Trophoblast cell (in vitro differentiated cells and primary cell): ENCODE measurements at regions not wholly inside any gene's neighbourhood (a gene's known extent, or its start where the extent isn't known, plus 50 kb on each side); places are given as distances from the start of the nearest gene placed in this dataset.

Experiments used
- DNase-seq, 2 donors: peaks; one replicate each; pipeline ENCODE4 v3.0.0-alpha.2; 2016
- H2AFZ ChIP-seq: 2 replicates; pipeline ENCODE4 v1.6.1; 2013; ENCODE audit warnings: low read length, moderate library complexity, mild to moderate bottlenecking; ENCODE audit not compliant: insufficient read depth, poor library complexity
- H2AK5ac ChIP-seq: 2 replicates; pipeline ENCODE4 v1.6.1; 2013; ENCODE audit warnings: mild to moderate bottlenecking, low read length
- H2BK120ac ChIP-seq: 2 replicates; pipeline ENCODE4 v1.6.1; 2013; ENCODE audit warnings: low read length, mild to moderate bottlenecking, moderate library complexity; ENCODE audit not compliant: insufficient read depth, poor library complexity
- H2BK12ac ChIP-seq: 2 replicates; pipeline ENCODE4 v1.6.1; 2013; ENCODE audit warnings: mild to moderate bottlenecking, low read length, moderate library complexity
- H2BK5ac ChIP-seq: 2 replicates; pipeline ENCODE4 v1.6.1; 2013; ENCODE audit warnings: low read length, low read depth, moderate library complexity, mild to moderate bottlenecking; ENCODE audit not compliant: poor library complexity
- H3K14ac ChIP-seq: 2 replicates; pipeline ENCODE4 v1.6.1; 2013; ENCODE audit warnings: mild to moderate bottlenecking, low read length
- H3K18ac ChIP-seq: 2 replicates; pipeline ENCODE4 v1.6.1; 2013; ENCODE audit warnings: mild to moderate bottlenecking, low read length
- H3K23ac ChIP-seq: 2 replicates; pipeline ENCODE4 v1.6.1; 2013; ENCODE audit warnings: low read length
- H3K27ac ChIP-seq: 2 replicates; pipeline ENCODE4 v1.5.1; 2013; ENCODE audit warnings: low read depth, mild to moderate bottlenecking, inconsistent platforms, low read length, moderate library complexity
- H3K27me3 ChIP-seq: 2 replicates; pipeline ENCODE4 v1.6.1; 2013; ENCODE audit warnings: inconsistent platforms, mild to moderate bottlenecking, low read length, moderate library complexity; ENCODE audit not compliant: insufficient read depth
- H3K36me3 ChIP-seq, 2 experiments: 1 replicate in 1 of 2; 2 replicates in 1 of 2; pipeline ENCODE4 v1.6.1; 2013; ENCODE audit warnings: low read length in 2 of 2, mild to moderate bottlenecking in 2 of 2, moderate library complexity in 1 of 2; ENCODE audit not compliant: insufficient read depth in 2 of 2, control insufficient read depth in 1 of 2
- H3K4ac ChIP-seq: 2 replicates; pipeline ENCODE4 v1.6.1; 2013; ENCODE audit warnings: low read depth, mild to moderate bottlenecking, low read length, moderate library complexity
- H3K4me1 ChIP-seq, 2 experiments: 1 replicate in 1 of 2; 2 replicates in 1 of 2; pipeline ENCODE4 v1.6.1; 2013; ENCODE audit warnings: low read length in 2 of 2, mild to moderate bottlenecking in 2 of 2, moderate library complexity in 1 of 2; ENCODE audit not compliant: insufficient read depth in 2 of 2, control insufficient read depth in 1 of 2
- H3K4me2 ChIP-seq: 2 replicates; pipeline ENCODE4 v1.6.1; 2013; ENCODE audit warnings: inconsistent platforms, mild to moderate bottlenecking, low read length, moderate library complexity
- H3K4me3 ChIP-seq: 2 replicates; pipeline ENCODE4 v1.5.1; 2013; ENCODE audit warnings: mild to moderate bottlenecking, low read depth, low read length, inconsistent platforms
- H3K79me1 ChIP-seq: one replicate; pipeline ENCODE4 v1.6.1; 2013; ENCODE audit warnings: low read length
- H3K79me2 ChIP-seq: 2 replicates; pipeline ENCODE4 v1.6.1; 2013; ENCODE audit warnings: low read length, mild to moderate bottlenecking; ENCODE audit not compliant: control insufficient read depth, insufficient read depth, poor library complexity
- H3K9ac ChIP-seq: 2 replicates; pipeline ENCODE4 v1.6.1; 2013; ENCODE audit warnings: mild to moderate bottlenecking, low read length
- H3K9me3 ChIP-seq: 2 replicates; pipeline ENCODE4 v1.6.1; 2013; ENCODE audit warnings: low read depth, mild to moderate bottlenecking, control low read depth, inconsistent platforms, low read length; ENCODE audit not compliant: insufficient read depth
- H4K12ac ChIP-seq: 2 replicates; pipeline ENCODE4 v1.6.1; 2013; ENCODE audit warnings: low read depth, mild to moderate bottlenecking, low read length, moderate library complexity
- H4K8ac ChIP-seq: 2 replicates; pipeline ENCODE4 v1.6.1; 2013; ENCODE audit warnings: low read depth, mild to moderate bottlenecking, low read length, moderate library complexity
- H4K91ac ChIP-seq: one replicate; pipeline ENCODE4 v1.6.1; 2013; ENCODE audit warnings: low read depth, mild to moderate bottlenecking, low read length, moderate library complexity
- WGBS: extraction: QIAGEN DNeasy Blood & Tissue Kit; methylation state at CpG from one replicate; pipeline ENCODE4 v1.1.7; 2013; ENCODE audit warnings: missing lambda C conversion rate; ENCODE audit not compliant: insufficient read length, insufficient coverage; ENCODE audit errors: extremely low coverage; 5-methylcytosine and 5-hydroxymethylcytosine counted together

GRCh38 chr2:3044587-3045317 lies 332.9 kb downstream of the EIPR1 start:
- no peaks in the 10 kb centered on the region for H3K79me2 ChIP-seq
- H4K8ac ChIP-seq = no peak overlapping the region
- no peak overlapping the region for H3K4me2 ChIP-seq
- H2AFZ ChIP-seq = no peak overlapping the region
- H3K23ac ChIP-seq = no peak overlapping the region
- H3K14ac ChIP-seq = no peak overlapping the region
- peaks cover 20% of the 10 kb centered on the region for H3K9me3 ChIP-seq
- H4K12ac ChIP-seq = no peak overlapping the region
- H3K4me1 ChIP-seq = no peaks in the 10 kb centered on the region
- no peak overlapping the region for H2BK12ac ChIP-seq
- H2BK120ac ChIP-seq = no peak overlapping the region
- no peaks in the 10 kb centered on the region for H3K27me3 ChIP-seq
- no peak overlapping the region for H2AK5ac ChIP-seq
- no peak overlapping the region for H3K4ac ChIP-seq
- H4K91ac ChIP-seq = no peak overlapping the region
- H2BK5ac ChIP-seq = no peak overlapping the region
- WGBS = no CpG with 5 or more reads among the region's 15 CpGs
- DNase-seq = no peak
- H3K9ac ChIP-seq = no peak overlapping the region
- no peaks in the 10 kb centered on the region for H3K79me1 ChIP-seq
- H3K27ac ChIP-seq = no peak overlapping the region
- no peak overlapping the region for H3K18ac ChIP-seq
- H3K4me3 ChIP-seq = no peak overlapping the region
- H3K36me3 ChIP-seq = no peaks in the 10 kb centered on the region

- Histone ChIP-seq H4K91ac (no peak overlapping the region), H3K18ac (no peak overlapping the region), H3K36me3 (no peaks in the 10 kb centered on the region), H2BK5ac (no peak overlapping the region), H2BK12ac (no peak overlapping the region), H3K27me3 (no peaks in the 10 kb centered on the region), H3K79me2 (no peaks in the 10 kb centered on the region), H3K79me1 (no peaks in the 10 kb centered on the region), H2AK5ac (no peak overlapping the region), H3K4ac (no peak overlapping the region), H3K4me1 (no peaks in the 10 kb centered on the region), H3K27ac (no peak overlapping the region), H3K23ac (no peak overlapping the region), H4K8ac (no peak overlapping the region), H2BK120ac (no peak overlapping the region), H2AFZ (no peak overlapping the region), H3K14ac (no peak overlapping the region), H4K12ac (no peak overlapping the region), H3K9ac (no peak overlapping the region), H3K4me2 (no peak overlapping the region), H3K4me3 (no peak overlapping the region), H3K9me3 (peaks cover 20% of the 10 kb centered on the region)
- no CpG with 5 or more reads among the region's 8 CpGs for WGBS
- DNase-seq = no peak
Observed at GRCh38 chr2:3043726-3044125, 333.9 kb downstream of the EIPR1 start.

DNA sequence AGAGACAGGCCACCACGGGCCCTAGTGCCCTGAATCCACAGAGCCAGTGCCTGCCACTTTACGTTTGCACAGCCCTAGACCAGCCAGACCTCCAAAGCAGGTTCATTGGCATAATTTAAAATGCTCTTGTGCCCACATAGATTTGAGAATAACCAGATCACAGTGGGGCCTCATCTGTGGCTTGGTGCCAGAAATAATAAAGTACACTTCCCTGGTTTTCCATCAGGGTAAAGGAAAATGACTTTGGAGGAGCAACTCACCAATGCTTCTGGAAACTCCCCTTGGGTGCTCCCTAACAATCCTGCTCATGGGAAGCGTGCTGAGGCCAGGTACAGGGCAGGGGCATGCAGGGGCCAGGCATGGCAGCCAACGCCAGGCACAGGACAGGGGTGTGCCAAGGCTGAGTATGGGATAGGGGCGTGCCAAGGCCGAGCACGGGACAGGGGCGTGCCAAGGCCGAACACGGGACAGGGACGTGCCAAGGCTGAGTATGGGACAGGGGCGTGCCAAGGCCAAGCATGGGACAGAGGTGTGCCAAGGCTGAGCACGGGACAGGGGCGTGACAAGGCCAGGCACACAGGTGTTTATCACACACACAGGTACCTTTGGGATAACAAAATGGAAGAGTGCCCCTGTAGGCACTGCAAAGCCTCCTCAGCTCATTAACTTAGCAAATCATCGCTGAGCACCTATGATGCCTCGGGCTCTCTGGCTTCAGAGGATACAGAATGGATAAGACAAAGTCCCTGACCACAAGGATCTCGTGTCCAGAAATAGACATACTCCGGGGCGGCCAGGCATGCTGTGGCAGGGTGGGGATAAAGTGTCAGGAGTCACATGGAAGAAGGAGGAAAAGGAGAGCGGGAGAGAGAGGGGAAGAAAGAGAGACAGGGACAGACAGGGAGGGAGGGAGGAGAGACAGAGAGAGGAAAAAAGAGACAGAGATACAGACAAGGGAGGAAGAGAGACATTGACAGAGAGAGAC lies 334.7 kb downstream of the EIPR1 start:
- Histone ChIP-seq H3K23ac (no peak overlapping the region), H3K4me1 (no peaks in the 10 kb centered on the region), H3K18ac (no peak overlapping the region), H3K9me3 (peaks cover 17% of the 10 kb centered on the region), H4K91ac (no peak overlapping the region), H4K12ac (no peak overlapping the region), H2AFZ (no peak overlapping the region), H3K27me3 (no peaks in the 10 kb centered on the region), H2BK120ac (no peak overlapping the region), H3K36me3 (no peaks in the 10 kb centered on the region), H2BK5ac (no peak overlapping the region), H3K79me2 (no peaks in the 10 kb centered on the region), H3K9ac (no peak overlapping the region), H3K27ac (no peak overlapping the region), H3K79me1 (no peaks in the 10 kb centered on the region), H3K4ac (no peak overlapping the region), H4K8ac (no peak overlapping the region), H2AK5ac (no peak overlapping the region), H3K4me3 (no peak overlapping the region), H3K14ac (no peak overlapping the region), H3K4me2 (no peak overlapping the region), H2BK12ac (no peak overlapping the region)
- DNase-seq = no peak
- WGBS = no CpG with 5 or more reads among the region's 20 CpGs

DNA sequence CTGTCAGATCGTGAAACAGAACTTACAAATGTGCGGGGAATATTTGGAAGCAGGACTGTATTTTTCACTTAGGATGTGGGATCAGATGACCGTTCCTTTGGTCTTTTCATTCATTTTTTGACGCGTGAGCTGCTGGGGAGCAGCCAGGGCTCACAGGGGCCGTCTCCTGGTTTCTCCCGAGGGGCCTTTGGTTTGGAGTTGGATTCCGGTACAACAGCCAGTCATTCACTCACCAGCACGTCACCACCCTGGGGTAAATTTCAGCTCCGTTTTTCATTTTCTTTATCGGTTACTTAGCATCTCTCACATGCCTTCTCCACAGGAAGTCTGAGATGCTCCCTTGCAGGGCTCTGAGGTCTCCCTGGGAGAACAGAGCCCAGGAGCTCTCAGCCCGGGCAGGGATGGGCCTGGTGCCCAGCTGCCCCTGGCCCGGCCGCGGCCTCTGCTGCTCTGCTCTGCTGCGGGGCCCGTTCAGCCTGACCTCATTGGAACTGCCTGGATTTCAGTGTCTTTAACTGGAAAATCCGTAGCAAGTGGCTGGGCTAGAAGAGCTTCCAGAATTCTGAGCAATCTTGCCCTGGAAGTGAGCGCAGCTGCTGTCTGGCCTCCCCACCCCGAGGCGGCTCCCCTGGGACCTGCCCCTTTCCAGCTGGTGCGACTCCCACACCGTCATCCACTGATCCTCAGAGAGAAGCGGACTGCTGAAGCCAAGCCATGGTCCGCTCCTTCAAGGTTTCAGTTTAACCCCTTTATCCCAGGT lies 335.6 kb downstream of the EIPR1 start:
- H3K4me3 ChIP-seq = no peak overlapping the region
- H3K79me2 ChIP-seq = no peaks in the 10 kb centered on the region
- WGBS = no CpG with 5 or more reads among the region's 25 CpGs
- no peak overlapping the region for H2AK5ac ChIP-seq
- no peak overlapping the region for H2BK12ac ChIP-seq
- H3K18ac ChIP-seq = no peak overlapping the region
- H4K12ac ChIP-seq = no peak overlapping the region
- H3K27ac ChIP-seq = no peak overlapping the region
- no peaks in the 10 kb centered on the region for H3K79me1 ChIP-seq
- no peak overlapping the region for H3K4me2 ChIP-seq
- H3K23ac ChIP-seq = no peak overlapping the region
- H3K36me3 ChIP-seq = no peaks in the 10 kb centered on the region
- H3K14ac ChIP-seq = no peak overlapping the region
- no peak overlapping the region for H4K91ac ChIP-seq
- no peaks in the 10 kb centered on the region for H3K27me3 ChIP-seq
- no peak overlapping the region for H2BK5ac ChIP-seq
- no peak overlapping the region for H3K9ac ChIP-seq
- H2AFZ ChIP-seq = no peak overlapping the region
- H3K9me3 ChIP-seq = peaks cover 19% of the 10 kb centered on the region
- H3K4me1 ChIP-seq = no peaks in the 10 kb centered on the region
- no peak overlapping the region for H2BK120ac ChIP-seq
- DNase-seq = no peak
- no peak overlapping the region for H3K4ac ChIP-seq
- H4K8ac ChIP-seq = no peak overlapping the region
